ENCODE measurements at regions not wholly inside any gene's neighbourhood (a gene's known extent, or its start where the extent isn't known, plus 50 kb on each side); places are given as distances from the start of the nearest gene placed in this dataset.

- TF ChIP-seq POLR2AphosphoS5 (IDR thresholded peaks at IDR 0.05; ENCODE audit: insufficient read depth in 1 of 2, low read depth in 1 of 2) = no peak
- TF ChIP-seq CTCF (IDR thresholded peaks at IDR 0.05) = no peak
- TF ChIP-seq POLR2A (IDR thresholded peaks at IDR 0.05) = no peak
Observed at GRCh38 chr16:5225931-5226655, 128.5 kb upstream of the EEF2KMT start.

All from vagina (tissue), 2 donors.